ENCODE measurements at regions not wholly inside any gene's neighbourhood (a gene's known extent, or its start where the extent isn't known, plus 50 kb on each side); places are given as distances from the start of the nearest gene placed in this dataset.

- ChIA-PET POLR2A (no interaction called here), CTCF (no interaction called here)
- no peak for DNase-seq (ENCODE audit: extremely low spot score)
Observed at GRCh38 chr14:104510216-104510615, 69.3 kb upstream of the C14orf180 start.

DNA sequence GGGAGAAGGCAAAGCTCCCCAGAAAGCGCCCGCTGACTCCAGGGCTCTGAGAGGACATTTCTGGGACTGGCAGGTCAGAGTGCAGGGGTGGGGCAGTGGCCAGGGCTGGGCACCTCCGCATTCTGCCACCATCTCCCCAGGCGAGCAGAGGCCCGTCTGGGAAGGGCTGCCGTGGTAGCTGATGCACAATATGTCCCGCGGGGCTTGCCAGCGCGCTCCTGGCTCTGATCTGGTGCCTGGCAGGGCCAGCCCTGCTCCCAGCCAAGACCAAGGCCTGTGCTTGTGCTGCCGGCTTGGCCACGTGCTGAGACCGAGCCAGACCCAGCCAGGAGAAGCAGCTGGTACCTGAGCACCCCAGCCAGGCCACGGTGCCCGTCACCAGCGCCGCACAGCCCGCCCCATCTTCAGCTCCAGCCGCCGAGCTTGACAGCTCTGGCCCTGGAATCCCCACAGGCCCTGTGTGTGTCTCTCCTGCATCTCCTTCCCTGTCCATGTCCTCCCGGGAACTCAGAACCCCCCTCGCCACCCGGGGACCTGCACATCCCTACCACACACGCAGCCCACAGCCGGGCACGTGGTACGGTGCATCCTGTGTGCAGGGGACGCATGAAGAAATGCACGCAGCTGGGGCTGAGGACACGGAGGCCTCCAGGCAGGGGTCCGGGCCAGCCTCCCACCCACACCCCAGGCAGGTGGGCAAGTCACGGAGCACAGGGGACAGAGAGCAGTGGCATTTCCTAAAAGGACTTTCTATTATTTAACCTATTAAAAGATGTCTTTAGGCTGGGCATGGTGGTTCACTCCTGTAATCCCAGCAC, 68.6 kb upstream of the C14orf180 start:
- no peak for DNase-seq (ENCODE audit: extremely low spot score)
- POLR2A ChIA-PET, result no interaction called here
- no peak for TF ChIP-seq BHLHE40 (IDR thresholded peaks at IDR 0.05; ENCODE audit: borderline replicate concordance)
- no peak for TF ChIP-seq ARNT (IDR thresholded peaks at IDR 0.05)
- TF ChIP-seq FOXM1 (IDR thresholded peaks at IDR 0.05; ENCODE audit: borderline replicate concordance), result no peak
- TF ChIP-seq HDGF (IDR thresholded peaks at IDR 0.05; ENCODE audit: borderline replicate concordance), result no peak
- no peak for TF ChIP-seq ELF4 (IDR thresholded peaks at IDR 0.05)
- no peak for TF ChIP-seq SP1 (IDR thresholded peaks at IDR 0.05)
- no peak for TF ChIP-seq FOXA1 (IDR thresholded peaks at IDR 0.05)
- TF ChIP-seq LEF1 (IDR thresholded peaks at IDR 0.05; ENCODE audit: borderline replicate concordance), result no peak
- TF ChIP-seq TARDBP (IDR thresholded peaks at IDR 0.05), result no peak
- no peak for TF ChIP-seq PKNOX1 (IDR thresholded peaks at IDR 0.05)
- CTCF ChIA-PET, result no interaction called here

More at GRCh38 chr14:104510216-104510615, 69.3 kb upstream of the C14orf180 start:
- TF ChIP-seq L3MBTL2 (conservative IDR thresholded peaks at IDR 0.05) (no peak), HDGF (IDR thresholded peaks at IDR 0.05; ENCODE audit: borderline replicate concordance) (no peak), TARDBP (IDR thresholded peaks at IDR 0.05) (no peak), ZNF384 (IDR thresholded peaks at IDR 0.05) (no peak), BHLHE40 (IDR thresholded peaks at IDR 0.05; ENCODE audit: borderline replicate concordance) (no peak), PKNOX1 (IDR thresholded peaks at IDR 0.05) (no peak), ARNT (IDR thresholded peaks at IDR 0.05) (no peak), SP1 (IDR thresholded peaks at IDR 0.05) (no peak)

GRCh38 chr14:104512061-104512460, 67.5 kb upstream of the C14orf180 start:
- CTCF ChIA-PET, result no interaction called here
- POLR2A ChIA-PET, result no interaction called here
- no peak for TF ChIP-seq SP1 (IDR thresholded peaks at IDR 0.05)
- DNase-seq (ENCODE audit: extremely low spot score), result no peak

GRCh38 chr14:104512771-104513640, 66.6 kb upstream of the C14orf180 start:
- DNase-seq (ENCODE audit: extremely low spot score), result no peak
- no peak for TF ChIP-seq HDGF (IDR thresholded peaks at IDR 0.05; ENCODE audit: borderline replicate concordance)
- no peak for TF ChIP-seq CTBP1 (IDR thresholded peaks at IDR 0.05; ENCODE audit: borderline replicate concordance)
- TF ChIP-seq FOXA1 (IDR thresholded peaks at IDR 0.05), result no peak
- TF ChIP-seq SUZ12 (IDR thresholded peaks at IDR 0.05), result no peak
- TF ChIP-seq LEF1 (IDR thresholded peaks at IDR 0.05; ENCODE audit: borderline replicate concordance), result no peak
- TF ChIP-seq PKNOX1 (IDR thresholded peaks at IDR 0.05), result no peak
- no peak for TF ChIP-seq L3MBTL2 (conservative IDR thresholded peaks at IDR 0.05)
- no peak for TF ChIP-seq FOXM1 (IDR thresholded peaks at IDR 0.05; ENCODE audit: borderline replicate concordance)
- TF ChIP-seq BHLHE40 (IDR thresholded peaks at IDR 0.05; ENCODE audit: borderline replicate concordance), result no peak
- ChIA-PET CTCF (no interaction called here), POLR2A (no interaction called here)

DNA sequence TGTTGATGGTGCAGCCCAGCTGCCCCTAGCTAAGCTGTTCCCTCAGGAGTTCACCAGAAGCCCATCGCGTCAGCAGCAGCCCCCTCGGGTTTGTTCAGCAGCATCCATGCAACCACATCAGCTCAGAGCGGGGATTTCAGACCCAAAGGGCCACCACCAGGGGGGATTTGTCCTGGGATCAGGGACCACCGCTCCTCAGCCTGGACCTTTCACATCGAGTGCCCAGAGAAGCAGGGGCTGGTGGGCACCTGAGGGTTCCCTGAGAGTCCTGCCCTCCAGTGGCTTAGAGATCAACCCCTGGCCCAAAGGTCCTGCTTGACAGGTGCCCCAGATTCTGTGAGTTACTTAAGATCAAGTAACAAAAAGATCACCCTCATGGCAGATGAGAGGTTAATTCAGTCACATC, 65.9 kb upstream of the C14orf180 start:
- POLR2A ChIA-PET, result no interaction called here

DNA sequence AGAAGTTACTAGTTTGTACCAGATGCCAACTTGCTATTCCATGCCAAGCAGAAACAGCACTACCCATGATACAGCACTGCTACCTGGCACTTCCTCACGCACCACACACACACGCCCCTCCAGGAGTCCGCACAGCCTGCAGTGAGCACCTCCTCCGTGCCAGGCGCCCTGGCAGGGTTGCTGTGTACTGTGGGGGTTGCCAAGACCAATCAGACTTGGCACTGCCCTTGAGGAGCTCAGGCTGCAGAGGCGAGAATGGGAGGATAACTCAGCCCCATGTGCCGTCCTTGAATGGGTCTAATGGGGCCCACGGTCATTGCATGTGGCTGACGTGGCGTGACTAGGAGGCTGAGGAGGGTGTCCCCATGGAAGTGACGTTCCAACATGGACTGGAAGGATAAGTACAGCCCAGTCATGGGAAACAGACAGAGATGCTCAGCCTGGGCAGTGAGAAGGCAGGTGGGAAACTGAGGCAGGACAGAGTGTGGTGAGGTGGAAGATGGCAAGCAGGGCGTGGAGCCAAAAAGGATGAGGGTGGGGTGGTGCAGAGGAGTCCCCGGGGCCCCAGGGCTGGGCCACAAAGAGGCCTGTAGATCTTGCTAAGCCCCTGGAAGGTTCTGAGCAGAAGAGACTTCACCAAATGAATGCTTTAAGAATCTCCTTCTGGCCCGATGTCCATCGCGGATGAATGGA, 65.3 kb upstream of the C14orf180 start:
- DNase-seq (ENCODE audit: extremely low spot score), result no peak
- ChIA-PET CTCF (no interaction called here), POLR2A (no interaction called here)
- TF ChIP-seq NFRKB (IDR thresholded peaks at IDR 0.05) (no peak), ZNF384 (IDR thresholded peaks at IDR 0.05) (no peak), TARDBP (IDR thresholded peaks at IDR 0.05) (no peak), BHLHE40 (IDR thresholded peaks at IDR 0.05; ENCODE audit: borderline replicate concordance) (no peak), FOXA1 (IDR thresholded peaks at IDR 0.05) (no peak), CTBP1 (IDR thresholded peaks at IDR 0.05; ENCODE audit: borderline replicate concordance) (no peak), ARNT (IDR thresholded peaks at IDR 0.05) (no peak), L3MBTL2 (conservative IDR thresholded peaks at IDR 0.05) (no peak), FOXK2 (IDR thresholded peaks at IDR 0.05) (no peak), SUZ12 (IDR thresholded peaks at IDR 0.05) (no peak), HDGF (IDR thresholded peaks at IDR 0.05; ENCODE audit: borderline replicate concordance) (no peak), SP1 (IDR thresholded peaks at IDR 0.05) (no peak), LEF1 (IDR thresholded peaks at IDR 0.05; ENCODE audit: borderline replicate concordance) (no peak), PKNOX1 (IDR thresholded peaks at IDR 0.05) (no peak), FOXM1 (IDR thresholded peaks at IDR 0.05; ENCODE audit: borderline replicate concordance) (no peak), ELF4 (IDR thresholded peaks at IDR 0.05) (no peak)

More for the DNA sequence above, 65.9 kb upstream of the C14orf180 start:
- TF ChIP-seq LEF1 (IDR thresholded peaks at IDR 0.05; ENCODE audit: borderline replicate concordance), result no peak
- TF ChIP-seq HDGF (IDR thresholded peaks at IDR 0.05; ENCODE audit: borderline replicate concordance), result no peak
- TF ChIP-seq L3MBTL2 (conservative IDR thresholded peaks at IDR 0.05), result no peak
- no peak for TF ChIP-seq ELF4 (IDR thresholded peaks at IDR 0.05)
- no peak for TF ChIP-seq CTBP1 (IDR thresholded peaks at IDR 0.05; ENCODE audit: borderline replicate concordance)
- TF ChIP-seq FOXA1 (IDR thresholded peaks at IDR 0.05), result no peak
- no peak for TF ChIP-seq ARNT (IDR thresholded peaks at IDR 0.05)
- no peak for TF ChIP-seq TARDBP (IDR thresholded peaks at IDR 0.05)
- TF ChIP-seq BHLHE40 (IDR thresholded peaks at IDR 0.05; ENCODE audit: borderline replicate concordance), result no peak
- TF ChIP-seq SUZ12 (IDR thresholded peaks at IDR 0.05), result no peak
- TF ChIP-seq FOXK2 (IDR thresholded peaks at IDR 0.05), result no peak
- no peak for TF ChIP-seq ZNF384 (IDR thresholded peaks at IDR 0.05)
- no peak for TF ChIP-seq FOXM1 (IDR thresholded peaks at IDR 0.05; ENCODE audit: borderline replicate concordance)
- no peak for TF ChIP-seq NFRKB (IDR thresholded peaks at IDR 0.05)
- no peak for DNase-seq (ENCODE audit: extremely low spot score)
- CTCF ChIA-PET, result no interaction called here

Measured in HEK293T (cell line).